Endodermal cell (in vitro differentiated cells): ENCODE measurements at regions not wholly inside any gene's neighbourhood (a gene's known extent, or its start where the extent isn't known, plus 50 kb on each side); places are given as distances from the start of the nearest gene placed in this dataset.
"Not testable (repeated sequence)": the region's sequence is repeated elsewhere in the genome, so short reads cannot be mapped to it uniquely, and the experiment has no call there.

Experiments
- DNase-seq: peaks from one replicate; pipeline ENCODE4 v3.0.0-alpha.2; 2017
- H3K27ac ChIP-seq: 2 replicates; pipeline ENCODE4 v1.5.1; 2013; ENCODE audit warnings: mild to moderate bottlenecking, low read depth, low read length, moderate library complexity
- H3K27me3 ChIP-seq: 2 replicates; pipeline ENCODE4 v1.6.1; 2013; ENCODE audit warnings: mild to moderate bottlenecking, low read length, moderate library complexity; ENCODE audit not compliant: insufficient read depth, control insufficient read depth, poor library complexity, severe bottlenecking
- H3K36me3 ChIP-seq: 2 replicates; pipeline ENCODE4 v1.7.0; 2013; ENCODE audit warnings: mild to moderate bottlenecking, low read length, moderate library complexity; ENCODE audit not compliant: control insufficient read depth, insufficient read depth
- H3K4me1 ChIP-seq: one replicate; pipeline ENCODE4 v1.7.0; 2013; ENCODE audit warnings: low read length; ENCODE audit not compliant: control insufficient read depth, insufficient read depth
- H3K4me3 ChIP-seq: 2 replicates; pipeline ENCODE4 v1.5.1; 2013; ENCODE audit warnings: mild to moderate bottlenecking, low read length, moderate library complexity
- H3K9ac ChIP-seq: 2 replicates; pipeline ENCODE4 v1.6.1; 2013; ENCODE audit warnings: mild to moderate bottlenecking, low read length, moderate library complexity; ENCODE audit not compliant: poor library complexity, severe bottlenecking; ENCODE audit errors: extremely low read depth
- H3K9me3 ChIP-seq: 2 replicates; pipeline ENCODE4 v1.6.1; 2013; ENCODE audit warnings: mild to moderate bottlenecking, low read length, moderate library complexity; ENCODE audit not compliant: control insufficient read depth
- H3K27ac Mint-ChIP-seq: 2 replicates; pipeline ENCODE4 v1.8.0; 2020; ENCODE audit warnings: mixed read lengths
- H3K27me3 Mint-ChIP-seq: 2 replicates; pipeline ENCODE4 v1.8.0; 2021; ENCODE audit warnings: mild to moderate bottlenecking, mixed read lengths; ENCODE audit not compliant: insufficient read depth
- H3K36me3 Mint-ChIP-seq: 2 replicates; pipeline ENCODE4 v1.8.0; 2020; ENCODE audit warnings: low read depth, mixed read lengths
- H3K4me1 Mint-ChIP-seq: 2 replicates; pipeline ENCODE4 v1.8.0; 2020; ENCODE audit warnings: mixed read lengths
- H3K4me3 Mint-ChIP-seq: 2 replicates; pipeline ENCODE4 v1.8.0; 2020; ENCODE audit warnings: mild to moderate bottlenecking, moderate library complexity, mixed read lengths
- H3K9me3 Mint-ChIP-seq: 2 replicates; pipeline ENCODE4 v1.8.0; 2020; ENCODE audit warnings: mild to moderate bottlenecking, mixed read lengths
- WGBS, 2 experiments: methylation state at CpG; one replicate each; pipeline versions ENCODE4 v1.1.5 to v1.1.7; 2013; ENCODE audit warnings: missing lambda C conversion rate in 2 of 2, mixed read lengths in 1 of 2; ENCODE audit not compliant: insufficient coverage in 1 of 2, insufficient read length in 1 of 2; 5-methylcytosine and 5-hydroxymethylcytosine counted together

DNA sequence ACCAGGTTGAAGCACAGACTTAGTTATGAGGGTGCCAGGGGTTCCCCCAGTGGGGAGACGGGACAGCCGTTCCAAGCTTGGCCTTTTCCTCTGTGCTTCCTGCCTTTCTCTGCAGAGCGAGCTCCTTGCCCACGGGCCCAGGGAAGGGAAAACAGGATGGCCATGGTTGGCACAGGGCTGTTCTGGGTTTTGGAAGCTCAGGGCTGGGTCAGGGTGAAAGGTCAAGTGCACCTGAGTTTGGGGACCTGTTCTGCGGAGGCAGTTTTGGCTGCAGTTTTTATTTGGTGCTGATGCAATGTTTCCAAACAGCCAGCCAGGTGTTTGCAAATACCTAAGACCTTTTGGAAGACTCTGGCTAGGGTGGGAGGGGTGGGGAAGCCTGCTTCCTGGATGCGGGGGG, 4412.5 kb upstream of the TPTE start:
- not testable (repeated sequence) for H3K4me3 Mint-ChIP-seq, H3K27me3 Mint-ChIP-seq, H3K9ac ChIP-seq, H3K9me3 ChIP-seq, H3K27ac ChIP-seq, H3K36me3 ChIP-seq, H3K36me3 Mint-ChIP-seq, H3K9me3 Mint-ChIP-seq, H3K27ac Mint-ChIP-seq, H3K4me1 ChIP-seq, H3K4me1 Mint-ChIP-seq, DNase-seq, H3K27me3 ChIP-seq, H3K4me3 ChIP-seq
- no CpG with 5 or more reads among the region's 6 CpGs for WGBS, 2 experiments

- not testable (repeated sequence) for H3K9ac ChIP-seq, H3K4me3 ChIP-seq, DNase-seq, H3K36me3 ChIP-seq, H3K27me3 ChIP-seq, H3K27ac Mint-ChIP-seq, H3K27me3 Mint-ChIP-seq, H3K4me1 Mint-ChIP-seq, H3K9me3 ChIP-seq, H3K27ac ChIP-seq, H3K4me3 Mint-ChIP-seq, H3K9me3 Mint-ChIP-seq, H3K36me3 Mint-ChIP-seq, H3K4me1 ChIP-seq
- WGBS, 2 experiments = no CpG with 5 or more reads among the region's 13 CpGs
Measured at GRCh38 chr21:6109774-6110173, 4411.6 kb upstream of the TPTE start.

DNA sequence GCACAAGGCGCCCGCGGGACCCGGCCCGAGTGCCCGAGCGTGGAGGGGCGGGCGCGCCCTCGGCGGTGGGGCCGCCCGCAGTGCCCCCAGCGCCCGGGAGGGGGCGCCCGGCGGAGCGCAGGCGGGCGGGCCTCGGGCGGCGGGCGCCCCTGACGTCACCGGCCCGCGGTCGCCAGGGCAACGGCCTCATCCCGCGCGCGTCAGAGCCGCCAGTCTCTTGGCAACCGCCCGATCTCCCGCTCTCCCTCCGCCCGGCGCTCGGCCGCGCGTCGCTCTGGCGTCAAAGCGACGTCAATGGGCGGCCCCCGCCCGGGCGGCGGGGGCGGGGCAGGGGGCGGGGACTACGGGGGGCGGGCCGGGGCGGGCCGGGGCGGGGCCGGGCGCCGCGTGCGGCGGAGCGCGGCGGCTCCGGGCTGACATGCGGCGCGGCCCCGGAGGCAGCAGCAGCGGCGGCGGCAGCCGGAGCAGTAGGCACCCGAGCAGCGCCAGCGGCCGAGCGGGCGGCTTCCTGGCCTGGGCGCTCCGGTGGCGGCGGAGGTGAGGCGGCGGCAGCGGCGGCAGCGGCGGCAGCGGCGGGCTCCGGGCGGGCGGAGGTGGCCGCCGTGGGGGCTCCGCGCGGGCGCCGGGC, 4410.6 kb upstream of the TPTE start:
- H3K27ac ChIP-seq, H3K36me3 ChIP-seq, H3K27me3 Mint-ChIP-seq, H3K4me3 ChIP-seq, H3K4me3 Mint-ChIP-seq, H3K27ac Mint-ChIP-seq, H3K9ac ChIP-seq, H3K9me3 ChIP-seq, H3K4me1 ChIP-seq, DNase-seq, H3K9me3 Mint-ChIP-seq, H3K27me3 ChIP-seq, H3K36me3 Mint-ChIP-seq, H3K4me1 Mint-ChIP-seq: not testable (repeated sequence)
- no CpG with 5 or more reads among the region's 110 CpGs for WGBS, 2 experiments

DNA sequence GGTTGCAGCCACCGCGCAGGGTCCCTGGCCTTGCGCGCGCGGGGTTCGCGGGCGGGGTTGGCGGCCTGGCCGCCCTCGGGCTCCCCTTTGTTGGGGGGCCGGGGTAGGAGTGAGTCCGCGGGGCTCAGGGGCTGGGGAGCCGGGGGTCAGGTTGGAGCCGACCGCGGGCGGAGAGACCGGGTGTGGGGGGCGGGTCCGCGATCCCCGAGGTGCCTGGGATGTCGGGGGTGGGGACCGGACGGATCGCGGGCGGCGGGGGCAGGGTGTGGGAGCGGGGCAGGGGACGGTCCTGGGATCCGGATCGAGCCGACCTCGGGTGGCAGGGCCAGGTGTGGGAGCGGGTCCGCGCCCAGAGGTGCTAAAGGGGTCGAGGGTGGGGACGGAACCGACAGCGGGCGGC, 4410.0 kb upstream of the TPTE start:
- H3K9me3 Mint-ChIP-seq, H3K4me3 ChIP-seq: not testable (repeated sequence)

GRCh38 chr21:6118336-6118735, 4403.0 kb upstream of the TPTE start:
- H3K9me3 Mint-ChIP-seq, H3K4me1 ChIP-seq, H3K36me3 Mint-ChIP-seq, H3K27me3 ChIP-seq, H3K4me3 Mint-ChIP-seq, DNase-seq, H3K27ac Mint-ChIP-seq, H3K4me3 ChIP-seq, H3K9ac ChIP-seq, H3K27ac ChIP-seq, H3K9me3 ChIP-seq, H3K4me1 Mint-ChIP-seq, H3K27me3 Mint-ChIP-seq, H3K36me3 ChIP-seq: not testable (repeated sequence)
- 93% methylated on average over 3 of the region's 18 CpGs; no CpG with 5 or more reads in 1 of the 2 experiments for WGBS, 2 experiments

More for the DNA sequence above, 4410.0 kb upstream of the TPTE start:
- H3K4me1 ChIP-seq, H3K36me3 Mint-ChIP-seq, DNase-seq, H3K9me3 ChIP-seq, H3K27me3 Mint-ChIP-seq, H3K36me3 ChIP-seq, H3K4me1 Mint-ChIP-seq, H3K27me3 ChIP-seq, H3K27ac ChIP-seq, H3K9ac ChIP-seq, H3K27ac Mint-ChIP-seq, H3K4me3 Mint-ChIP-seq: not testable (repeated sequence)
- no CpG with 5 or more reads among the region's 46 CpGs for WGBS, 2 experiments

GRCh38 chr21:6120863-6121262, 4400.5 kb upstream of the TPTE start:
- H3K4me1 ChIP-seq, H3K27ac ChIP-seq, H3K36me3 ChIP-seq, H3K9ac ChIP-seq, H3K9me3 Mint-ChIP-seq, H3K9me3 ChIP-seq, H3K4me3 ChIP-seq, DNase-seq, H3K27me3 ChIP-seq, H3K4me3 Mint-ChIP-seq, H3K4me1 Mint-ChIP-seq, H3K36me3 Mint-ChIP-seq, H3K27ac Mint-ChIP-seq, H3K27me3 Mint-ChIP-seq: not testable (repeated sequence)
- 87% methylated on average over 6 of the region's 28 CpGs; no CpG with 5 or more reads in 1 of the 2 experiments for WGBS, 2 experiments

DNA sequence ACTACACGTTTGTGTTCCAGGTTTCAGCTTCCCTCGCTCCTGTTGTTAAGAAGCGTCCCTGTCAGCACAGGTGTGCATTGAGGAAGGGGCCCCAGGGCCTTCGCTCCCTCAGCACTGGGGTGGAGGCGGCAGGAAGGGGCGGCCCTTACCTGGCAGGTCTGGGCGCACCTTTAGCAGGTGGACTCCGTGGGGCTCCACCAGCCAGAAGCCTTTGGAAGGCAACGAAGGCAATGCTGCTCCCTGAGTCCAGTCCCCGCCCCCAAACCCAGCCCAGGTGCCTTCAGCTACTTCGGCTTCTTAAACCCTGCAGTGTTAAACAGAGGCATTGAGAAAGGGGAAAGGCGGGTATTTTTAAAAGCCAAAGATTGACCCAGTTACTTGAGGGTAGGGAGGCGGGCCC, 4398.8 kb upstream of the TPTE start:
- not testable (repeated sequence) for H3K27me3 ChIP-seq, H3K4me3 ChIP-seq, H3K9me3 ChIP-seq, H3K9me3 Mint-ChIP-seq, H3K4me1 ChIP-seq, H3K36me3 ChIP-seq, H3K27me3 Mint-ChIP-seq, DNase-seq, H3K27ac ChIP-seq, H3K27ac Mint-ChIP-seq, H3K36me3 Mint-ChIP-seq, H3K4me1 Mint-ChIP-seq, H3K9ac ChIP-seq, H3K4me3 Mint-ChIP-seq
- WGBS, 2 experiments = no CpG with 5 or more reads among the region's 13 CpGs
